HCT116 (cell line): ENCODE measurements at regions not wholly inside any gene's neighbourhood (a gene's known extent, or its start where the extent isn't known, plus 50 kb on each side); places are given as distances from the start of the nearest gene placed in this dataset.

ENCODE experiments used
- ATF3 ChIP-seq: IDR thresholded peaks from 2 replicates; pipeline ENCODE4 v1.6.1; 2012
- CEBPB ChIP-seq: IDR thresholded peaks from 2 replicates; pipeline ENCODE4 v1.6.1; 2012; ENCODE audit warnings: low read depth
- CTCF ChIP-seq, 3 experiments: fragments of 200-600 bp in 1 of 3; sonication (generic) in 1 of 3; IDR thresholded peaks in 2 of 3; conservative IDR thresholded peaks in 1 of 3; 2 replicates each; pipeline ENCODE4 v1.5.1; 2012 to 2017; ENCODE audit warnings: low read depth in 2 of 3, low read length in 2 of 3, antibody characterized with exemption in 1 of 3, borderline replicate concordance in 1 of 3, control low read depth in 1 of 3, mild to moderate bottlenecking in 1 of 3, mixed read lengths in 1 of 3, mixed run types in 1 of 3, moderate library complexity in 1 of 3; ENCODE audit not compliant: insufficient read depth in 1 of 3
- EZH2 ChIP-seq: fragments of 200-600 bp; sonication (generic); IDR thresholded peaks from 2 replicates; pipeline ENCODE4 v1.6.1; 2017; ENCODE audit warnings: antibody characterized with exemption, mixed run types
- EZH2phosphoT487 ChIP-seq: fragments of 200-600 bp; IDR thresholded peaks from 2 replicates; pipeline ENCODE4 v1.6.1; 2018; ENCODE audit warnings: antibody characterized with exemption, borderline replicate concordance
- MAX ChIP-seq: IDR thresholded peaks from 2 replicates; pipeline ENCODE4 v1.6.1; 2012
- POLR2A ChIP-seq: IDR thresholded peaks from 2 replicates; pipeline ENCODE4 v1.7.0; 2011; ENCODE audit warnings: borderline replicate concordance; ENCODE audit not compliant: insufficient read depth, insufficient read length; ENCODE audit errors: extremely low read depth
- POLR2AphosphoS5 ChIP-seq: IDR thresholded peaks from 2 replicates; pipeline ENCODE4 v1.6.1; 2011; ENCODE audit warnings: mild to moderate bottlenecking, low read depth, low read length, moderate library complexity
- RAD21 ChIP-seq: IDR thresholded peaks from 2 replicates; pipeline ENCODE4 v1.6.1; 2012; ENCODE audit warnings: low read depth, mild to moderate bottlenecking
- YY1 ChIP-seq: IDR thresholded peaks from 2 replicates; pipeline ENCODE4 v1.6.1; 2011; ENCODE audit warnings: low read length, low read depth, moderate library complexity, mild to moderate bottlenecking; ENCODE audit not compliant: insufficient replicate concordance; ENCODE audit errors: extremely low read depth
- ZNF274 ChIP-seq: fragments of 200-500 bp; sonication (Bioruptor generic); IDR thresholded peaks from 2 replicates; pipeline ENCODE4 v1.6.1; 2014; ENCODE audit warnings: mild to moderate bottlenecking, low read depth, low read length, inconsistent platforms

- TF ChIP-seq CTCF (IDR thresholded peaks at IDR 0.05 in 2 of 3, conservative IDR thresholded peaks at IDR 0.05 in 1 of 3; ENCODE audit: borderline replicate concordance in 1 of 3, insufficient read depth in 1 of 3, low read depth in 2 of 3, low read length in 2 of 3) (no peak), EZH2 (no peak), POLR2A (no peak), ATF3 (no peak), ZNF274 (no peak), RAD21 (no peak), MAX (no peak), CEBPB (no peak), YY1 (no peak), POLR2AphosphoS5 (no peak), EZH2phosphoT487 (no peak)
Observed at GRCh38 chr20:61092251-61092650, 159.8 kb upstream of the CDH4 start.
